H9 (cell line): ENCODE measurements at regions not wholly inside any gene's neighbourhood (a gene's known extent, or its start where the extent isn't known, plus 50 kb on each side); places are given as distances from the start of the nearest gene placed in this dataset.
"Not testable (repeated sequence)": the region's sequence is repeated elsewhere in the genome, so short reads cannot be mapped to it uniquely, and the experiment has no call there.

Source experiments
- DNase-seq: peaks from one replicate; pipeline ENCODE4 v3.0.0-alpha.2; 2017
- H2AFZ ChIP-seq: one replicate; pipeline ENCODE4 v1.6.1; 2013; ENCODE audit warnings: mild to moderate bottlenecking, low read length, control low read depth, moderate library complexity
- H2AK5ac ChIP-seq: 2 replicates; pipeline ENCODE4 v1.6.1; 2013; ENCODE audit warnings: low read length, control low read depth, mixed read lengths; ENCODE audit not compliant: insufficient read length
- H2BK120ac ChIP-seq: one replicate; pipeline ENCODE4 v1.6.1; 2013; ENCODE audit warnings: low read depth, mild to moderate bottlenecking, low read length, control low read depth, inconsistent platforms; ENCODE audit not compliant: poor library complexity, severe bottlenecking
- H2BK12ac ChIP-seq: 2 replicates; pipeline ENCODE4 v1.6.1; 2013; ENCODE audit warnings: low read length, control low read depth, mixed read lengths, low read depth; ENCODE audit not compliant: insufficient read length
- H2BK15ac ChIP-seq: 2 replicates; pipeline ENCODE4 v1.6.1; 2013; ENCODE audit warnings: low read depth, low read length, control low read depth
- H2BK20ac ChIP-seq: one replicate; pipeline ENCODE4 v1.6.1; 2013; ENCODE audit warnings: low read depth, mild to moderate bottlenecking, low read length, control low read depth, inconsistent platforms; ENCODE audit not compliant: poor library complexity, severe bottlenecking
- H2BK5ac ChIP-seq: 2 replicates; pipeline ENCODE4 v1.6.1; 2013; ENCODE audit warnings: low read length, control low read depth, mixed read lengths; ENCODE audit not compliant: insufficient read length
- H3K14ac ChIP-seq: 2 replicates; pipeline ENCODE4 v1.6.1; 2013; ENCODE audit warnings: low read length, control low read depth; ENCODE audit not compliant: insufficient read depth
- H3K18ac ChIP-seq: 2 replicates; pipeline ENCODE4 v1.6.1; 2013; ENCODE audit warnings: low read depth, mild to moderate bottlenecking, mixed read lengths, low read length, control low read depth; ENCODE audit not compliant: insufficient read length
- H3K23ac ChIP-seq: 2 replicates; pipeline ENCODE4 v1.6.1; 2013; ENCODE audit warnings: low read length, control low read depth, mixed read lengths, low read depth; ENCODE audit not compliant: insufficient read length
- H3K23me2 ChIP-seq: 2 replicates; pipeline ENCODE4 v1.6.1; 2013; ENCODE audit warnings: low read depth, mild to moderate bottlenecking, mixed read lengths, low read length, control low read depth; ENCODE audit not compliant: insufficient read length, poor library complexity, severe bottlenecking
- H3K27ac ChIP-seq: 2 replicates; pipeline ENCODE4 v1.5.1; 2013; ENCODE audit warnings: low read length, control low read depth, mixed read lengths, low read depth; ENCODE audit not compliant: insufficient read length
- H3K27me3 ChIP-seq: 2 replicates; pipeline ENCODE4 v1.6.1; 2013; ENCODE audit warnings: low read length, control low read depth, inconsistent platforms; ENCODE audit not compliant: insufficient read depth
- H3K4ac ChIP-seq: 2 replicates; pipeline ENCODE4 v1.6.1; 2013; ENCODE audit warnings: low read depth, mild to moderate bottlenecking, control low read depth, inconsistent platforms, low read length, moderate library complexity
- H3K4me1 ChIP-seq: 2 replicates; pipeline ENCODE4 v1.6.1; 2013; ENCODE audit warnings: low read length, control low read depth, inconsistent platforms; ENCODE audit not compliant: insufficient read depth
- H3K4me2 ChIP-seq: 2 replicates; pipeline ENCODE4 v1.6.1; 2013; ENCODE audit warnings: low read length, control low read depth, mixed read lengths; ENCODE audit not compliant: insufficient read length, insufficient read depth
- H3K56ac ChIP-seq: 2 replicates; pipeline ENCODE4 v1.6.1; 2013; ENCODE audit warnings: low read depth, mild to moderate bottlenecking, mixed read lengths, low read length, control low read depth; ENCODE audit not compliant: insufficient read length
- H3K79me1 ChIP-seq: 2 replicates; pipeline ENCODE4 v1.6.1; 2013; ENCODE audit warnings: low read depth, mild to moderate bottlenecking, moderate library complexity, low read length, control low read depth, inconsistent platforms; ENCODE audit not compliant: insufficient read depth, poor library complexity, severe bottlenecking
- H3K79me2 ChIP-seq: 2 replicates; pipeline ENCODE4 v1.6.1; 2013; ENCODE audit warnings: low read length, control low read depth, inconsistent platforms; ENCODE audit not compliant: insufficient read depth
- H3K9ac ChIP-seq: 2 replicates; pipeline ENCODE4 v1.6.1; 2013; ENCODE audit warnings: low read length, control low read depth, mixed read lengths; ENCODE audit not compliant: insufficient read length; ENCODE audit errors: extremely low read depth
- H3K9me3 ChIP-seq: one replicate; pipeline ENCODE4 v1.6.1; 2013; ENCODE audit warnings: low read depth, low read length, inconsistent platforms; ENCODE audit not compliant: control insufficient read depth
- H3T11ph ChIP-seq: one replicate; pipeline ENCODE4 v1.6.1; 2013; ENCODE audit warnings: mild to moderate bottlenecking, low read length, control low read depth, inconsistent platforms
- H4K20me1 ChIP-seq: one replicate; pipeline ENCODE4 v1.6.1; 2013; ENCODE audit not compliant: control insufficient read depth, insufficient read length, insufficient read depth
- H4K5ac ChIP-seq: 2 replicates; pipeline ENCODE4 v1.6.1; 2013; ENCODE audit warnings: low read depth, mild to moderate bottlenecking, mixed read lengths, low read length, control low read depth; ENCODE audit not compliant: insufficient read length
- H4K8ac ChIP-seq: replicated peaks from 2 replicates; pipeline ENCODE4 v1.6.1; 2013; ENCODE audit warnings: low read length, control low read depth, mixed read lengths, low read depth; ENCODE audit not compliant: insufficient read length
- H4K91ac ChIP-seq: 2 replicates; pipeline ENCODE4 v1.6.1; 2013; ENCODE audit warnings: low read depth, mild to moderate bottlenecking, moderate library complexity, mixed read lengths, low read length, control low read depth; ENCODE audit not compliant: insufficient read length
- H3K27ac Mint-ChIP-seq, 3 experiments: 2 replicates in 2 of 3; 3 replicates in 1 of 3; pipeline ENCODE4 v1.8.0; 2020 to 2021; ENCODE audit warnings: mixed read lengths in 3 of 3, mild to moderate bottlenecking in 1 of 3, moderate library complexity in 1 of 3
- H3K27me3 Mint-ChIP-seq: 2 replicates; pipeline ENCODE4 v1.8.0; 2021; ENCODE audit warnings: low read depth, mild to moderate bottlenecking, moderate library complexity, mixed read lengths
- H3K36me3 Mint-ChIP-seq, 3 experiments: 2 replicates in 2 of 3; 3 replicates in 1 of 3; pipeline ENCODE4 v1.8.0; 2020 to 2021; ENCODE audit warnings: low read depth in 3 of 3, mixed read lengths in 3 of 3; ENCODE audit not compliant: insufficient read depth in 1 of 3
- H3K4me1 Mint-ChIP-seq, 2 experiments: 2 replicates each; pipeline ENCODE4 v1.8.0; 2020; ENCODE audit warnings: mixed read lengths in 2 of 2
- H3K4me3 Mint-ChIP-seq, 2 experiments: 2 replicates in 1 of 2; 3 replicates in 1 of 2; pipeline ENCODE4 v1.8.0; 2020 to 2021; ENCODE audit warnings: mild to moderate bottlenecking in 2 of 2, mixed read lengths in 2 of 2, moderate library complexity in 1 of 2
- H3K9me3 Mint-ChIP-seq, 2 experiments: 2 replicates in 1 of 2; 3 replicates in 1 of 2; pipeline ENCODE4 v1.8.0; 2020; ENCODE audit warnings: mild to moderate bottlenecking in 2 of 2, mixed read lengths in 2 of 2, moderate library complexity in 1 of 2
- WGBS: extraction: QIAGEN DNeasy Blood & Tissue Kit; methylation state at CpG from one replicate; pipeline ENCODE4 v1.1.7; 2013; ENCODE audit warnings: missing lambda C conversion rate, low lambda C conversion rate, mixed read lengths; ENCODE audit not compliant: insufficient read length; ENCODE audit errors: extremely low coverage; 5-methylcytosine and 5-hydroxymethylcytosine counted together
- TF ChIP-seq, protein P1 (sequence below): fragments of 200-600 bp; sonication (generic); conservative IDR thresholded peaks from 3 replicates; pipeline ENCODE4 v1.8.0; 2021; ENCODE audit warnings: antibody characterized with exemption, mild to moderate bottlenecking

DNA sequence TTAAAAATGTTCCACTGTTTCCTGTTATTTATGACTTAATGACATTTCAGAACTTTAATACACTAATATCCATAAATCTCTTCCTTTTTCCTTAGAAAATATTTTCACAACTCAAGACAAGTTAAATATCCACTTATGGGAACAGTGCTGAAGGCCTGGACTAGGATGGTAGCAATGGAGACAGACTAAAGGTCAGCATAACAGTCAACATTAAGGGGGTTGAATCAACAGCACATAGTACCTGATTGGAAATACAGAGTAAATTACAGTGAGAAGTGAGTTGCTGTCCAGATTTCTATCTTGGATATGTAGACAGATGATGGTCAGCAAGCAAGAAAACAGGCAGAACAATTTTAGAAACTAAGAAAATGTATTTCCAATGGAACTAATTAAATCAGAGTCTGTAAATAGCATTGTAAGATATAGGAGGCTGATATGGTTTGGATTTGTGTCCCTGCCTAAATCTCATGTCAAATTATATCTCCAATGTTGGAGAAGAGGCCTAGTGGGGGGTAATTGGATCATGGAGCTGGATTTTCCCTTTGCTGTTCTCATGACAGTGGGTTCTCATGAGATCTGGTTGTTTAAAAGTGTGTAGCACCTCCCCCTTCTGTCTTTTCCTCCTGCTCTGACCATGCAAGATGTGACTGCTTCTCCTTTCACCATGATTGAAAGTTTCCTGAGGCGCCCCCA, 682.7 kb downstream of the MAFB start:
- H3K23me2 ChIP-seq, result no peaks in the 10 kb centered on the region
- no peak overlapping the region for H3T11ph ChIP-seq
- H2BK12ac ChIP-seq, result no peak overlapping the region
- DNase-seq, result no peak
- no peak overlapping the region for H3K27ac ChIP-seq
- no CpG with 5 or more reads among the region's 1 CpG for WGBS
- no peak overlapping the region for H3K4ac ChIP-seq
- Mint-ChIP-seq H3K4me3 (no peak overlapping the region), H3K36me3 (no peaks in the 10 kb centered on the region), H3K9me3 (no peaks in the 10 kb centered on the region; a peak in 1 of 5 replicates), H3K27ac (no peak overlapping the region), H3K27me3 (no peaks in the 10 kb centered on the region), H3K4me1 (peaks cover 8 to 12% of the 10 kb centered on the region in 2 experiments; a peak in 3 of 4 replicates)
- no peaks in the 10 kb centered on the region for H3K27me3 ChIP-seq
- H3K23ac ChIP-seq, result no peak overlapping the region
- no peak overlapping the region for H2BK120ac ChIP-seq
- H2BK5ac ChIP-seq, result no peak overlapping the region
- H3K18ac ChIP-seq, result no peak overlapping the region
- H3K14ac ChIP-seq, result no peak overlapping the region
- no peak overlapping the region for H2AK5ac ChIP-seq
- H3K79me2 ChIP-seq, result no peaks in the 10 kb centered on the region
- peaks cover 3% of the 10 kb centered on the region; the same call in 1 of the 2 replicates for H3K4me1 ChIP-seq
- no peaks in the 10 kb centered on the region for H3K79me1 ChIP-seq
- no peak overlapping the region for H2BK20ac ChIP-seq
- TF ChIP-seq, protein P1, sequence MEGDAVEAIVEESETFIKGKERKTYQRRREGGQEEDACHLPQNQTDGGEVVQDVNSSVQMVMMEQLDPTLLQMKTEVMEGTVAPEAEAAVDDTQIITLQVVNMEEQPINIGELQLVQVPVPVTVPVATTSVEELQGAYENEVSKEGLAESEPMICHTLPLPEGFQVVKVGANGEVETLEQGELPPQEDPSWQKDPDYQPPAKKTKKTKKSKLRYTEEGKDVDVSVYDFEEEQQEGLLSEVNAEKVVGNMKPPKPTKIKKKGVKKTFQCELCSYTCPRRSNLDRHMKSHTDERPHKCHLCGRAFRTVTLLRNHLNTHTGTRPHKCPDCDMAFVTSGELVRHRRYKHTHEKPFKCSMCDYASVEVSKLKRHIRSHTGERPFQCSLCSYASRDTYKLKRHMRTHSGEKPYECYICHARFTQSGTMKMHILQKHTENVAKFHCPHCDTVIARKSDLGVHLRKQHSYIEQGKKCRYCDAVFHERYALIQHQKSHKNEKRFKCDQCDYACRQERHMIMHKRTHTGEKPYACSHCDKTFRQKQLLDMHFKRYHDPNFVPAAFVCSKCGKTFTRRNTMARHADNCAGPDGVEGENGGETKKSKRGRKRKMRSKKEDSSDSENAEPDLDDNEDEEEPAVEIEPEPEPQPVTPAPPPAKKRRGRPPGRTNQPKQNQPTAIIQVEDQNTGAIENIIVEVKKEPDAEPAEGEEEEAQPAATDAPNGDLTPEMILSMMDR, result no peak
- no peak overlapping the region for H3K4me2 ChIP-seq
- no peak overlapping the region for H4K5ac ChIP-seq
- no peak overlapping the region for H3K9ac ChIP-seq
- no peak overlapping the region for H4K8ac ChIP-seq
- no peak overlapping the region for H2BK15ac ChIP-seq
- no peak overlapping the region for H2AFZ ChIP-seq
- no peaks in the 10 kb centered on the region for H3K9me3 ChIP-seq
- no peaks in the 10 kb centered on the region for H4K20me1 ChIP-seq
- H4K91ac ChIP-seq, result no peak overlapping the region
- H3K56ac ChIP-seq, result no peak overlapping the region

DNA sequence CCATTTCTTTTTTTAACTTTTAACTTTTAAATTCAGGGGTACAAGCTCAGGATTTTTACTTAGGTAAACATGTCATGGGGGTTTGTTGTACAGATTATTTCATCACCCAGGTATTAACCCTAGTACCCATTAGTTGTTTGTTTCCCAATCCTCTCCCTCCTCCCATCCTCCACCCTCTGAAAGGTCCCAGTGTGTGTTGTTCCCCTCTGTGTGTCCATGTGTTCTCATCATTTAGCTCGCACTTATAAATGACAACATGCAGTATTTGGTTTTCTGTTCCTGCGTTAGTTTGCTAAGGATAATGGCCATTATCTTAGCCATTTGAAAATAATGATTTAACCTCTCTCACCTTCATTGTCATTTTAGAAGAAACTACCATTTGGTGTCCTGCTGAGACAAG, 684.9 kb downstream of the MAFB start:
- H3K27ac ChIP-seq, H3K79me2 ChIP-seq, H4K20me1 ChIP-seq, H3T11ph ChIP-seq, H3K9me3 ChIP-seq, H3K27me3 Mint-ChIP-seq, H3K14ac ChIP-seq, H3K79me1 ChIP-seq, H2AK5ac ChIP-seq, H3K27me3 ChIP-seq, H3K36me3 Mint-ChIP-seq, H4K91ac ChIP-seq, H3K9ac ChIP-seq, H3K23me2 ChIP-seq, H3K4me2 ChIP-seq, H3K18ac ChIP-seq, DNase-seq, H3K9me3 Mint-ChIP-seq, H3K4me3 Mint-ChIP-seq, H3K56ac ChIP-seq, H3K4ac ChIP-seq, H2BK5ac ChIP-seq, H4K8ac ChIP-seq, H2AFZ ChIP-seq, H2BK12ac ChIP-seq, H3K4me1 ChIP-seq, H2BK15ac ChIP-seq, H3K23ac ChIP-seq, H4K5ac ChIP-seq, H2BK120ac ChIP-seq, H2BK20ac ChIP-seq: not testable (repeated sequence)
- WGBS, result no CpG with 5 or more reads among the region's 2 CpGs
- peaks cover 9 to 12% of the 10 kb centered on the region in 2 experiments; a peak in 3 of 4 replicates for H3K4me1 Mint-ChIP-seq
- peak overlapping the region in 1 of 3 experiments; percentile 60; a peak in 1 of 7 replicates for H3K27ac Mint-ChIP-seq
